ENCODE measurements at regions not wholly inside any gene's neighbourhood (a gene's known extent, or its start where the extent isn't known, plus 50 kb on each side); places are given as distances from the start of the nearest gene placed in this dataset.

DNA sequence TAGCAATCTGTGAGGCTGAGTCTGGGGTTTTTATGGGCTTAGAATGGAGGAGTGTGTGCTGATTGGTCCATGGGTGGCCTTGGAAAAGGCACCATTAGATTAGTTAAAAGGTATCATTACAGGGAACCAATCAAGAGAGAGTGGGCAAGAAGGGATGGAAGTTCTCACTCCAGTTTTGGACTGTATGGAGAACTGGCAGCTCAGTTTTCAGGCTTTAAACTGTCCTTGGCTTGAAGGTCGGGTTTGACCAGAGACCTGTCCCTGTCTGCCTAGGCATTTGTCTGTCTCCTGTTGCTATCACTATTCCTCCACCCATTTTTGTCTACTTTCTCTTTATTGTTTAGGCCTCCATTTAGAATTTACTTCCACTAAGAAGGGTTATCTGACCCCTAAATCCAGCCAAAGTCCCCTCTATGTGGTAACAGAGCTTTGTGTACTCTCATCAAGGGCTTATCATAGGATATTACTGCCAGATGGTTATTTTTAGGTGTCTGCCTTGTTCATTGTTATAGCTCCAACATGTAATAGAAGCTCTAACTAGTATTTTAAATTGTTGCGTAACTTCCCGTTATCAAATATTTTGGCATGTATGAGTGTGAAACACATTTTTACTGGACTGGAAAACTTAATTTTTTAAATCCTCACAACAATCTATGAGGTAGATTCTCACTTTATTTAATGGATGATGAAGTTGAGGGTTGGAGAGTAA lies 133.3 kb upstream of the SLC10A2 start:
- CTCF ChIA-PET = no interaction called here

DNA sequence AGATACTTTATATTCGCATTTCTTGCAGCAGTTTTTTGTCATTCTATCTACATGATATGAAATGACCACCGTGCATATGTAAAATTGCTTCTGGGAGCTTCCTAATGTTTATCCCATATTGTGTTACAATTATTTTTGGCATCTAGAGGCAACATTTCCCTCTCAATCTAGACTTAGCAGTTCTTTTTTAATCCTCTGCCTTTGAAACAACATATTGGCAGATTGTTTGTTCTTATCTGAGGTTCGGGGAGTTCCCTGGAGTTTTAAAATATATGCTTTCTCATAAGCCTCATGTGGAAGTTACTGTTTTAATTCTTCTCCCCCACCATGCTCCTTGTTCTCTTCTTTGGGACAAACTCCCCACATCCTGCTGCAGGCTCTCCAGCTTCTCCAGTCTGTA lies 130.1 kb upstream of the SLC10A2 start:
- Histone ChIP-seq H3K4me3 (ENCODE audit: low read length) (no peak overlapping the region), H3K36me3 (ENCODE audit: control insufficient read depth in 2 of 3, insufficient read depth in 3 of 3, low read length in 3 of 3) (no peaks in the 10 kb centered on the region), H3K27me3 (ENCODE audit: control insufficient read depth in 2 of 2, insufficient read depth in 2 of 2, low read length in 2 of 2) (no peaks in the 10 kb centered on the region), H3K9me3 (ENCODE audit: control insufficient read depth in 2 of 3, low read length in 3 of 3) (no peaks in the 10 kb centered on the region), H3K4me1 (ENCODE audit: control insufficient read depth in 2 of 2, insufficient read depth in 2 of 2, low read length in 2 of 2) (no peaks in the 10 kb centered on the region), H3K27ac (ENCODE audit: low read depth, low read length) (no peak overlapping the region)
- H3K27ac Mint-ChIP-seq = no peak overlapping the region
- intact Hi-C loops (cut with micrococcal nuclease) = no loop called here
- ChIA-PET CTCF (no interaction called here), POLR2A (interaction anchor here (0.6 kb wide), 1 partner anchor 16 kb away, joined by 3 read pairs; no protein-coding TSS in a partner anchor)
- ATAC-seq = no peak
- H3K36me3 Mint-ChIP-seq = no peaks in the 10 kb centered on the region
- H3K9me3 Mint-ChIP-seq = peaks cover 0 to 14% (median 7%) of the 10 kb centered on the region in 11 donors
- H3K4me1 Mint-ChIP-seq = no peaks in the 10 kb centered on the region
- DNase-seq = no peak
- H3K4me3 Mint-ChIP-seq = no peak overlapping the region
- peaks cover 0 to 13% (median 3%) of the 10 kb centered on the region in 5 donors for H3K27me3 Mint-ChIP-seq

More for the DNA sequence above, 133.3 kb upstream of the SLC10A2 start:
- H3K4me1 Mint-ChIP-seq = no peaks in the 10 kb centered on the region
- no peak overlapping the region for H3K4me3 ChIP-seq (ENCODE audit: low read length)
- H3K27me3 ChIP-seq (ENCODE audit: control insufficient read depth in 2 of 2, insufficient read depth in 2 of 2, low read length in 2 of 2) = no peaks in the 10 kb centered on the region
- H3K27ac ChIP-seq (ENCODE audit: low read depth, low read length) = no peak overlapping the region
- no peak for DNase-seq
- no peak for ATAC-seq
- H3K9me3 ChIP-seq (ENCODE audit: control insufficient read depth in 2 of 3, low read length in 3 of 3) = no peaks in the 10 kb centered on the region
- POLR2A ChIA-PET = no interaction called here
- no peak overlapping the region for H3K4me3 Mint-ChIP-seq
- no peaks in the 10 kb centered on the region for H3K4me1 ChIP-seq (ENCODE audit: control insufficient read depth in 2 of 2, insufficient read depth in 2 of 2, low read length in 2 of 2)
- intact Hi-C loops (cut with micrococcal nuclease) = no loop called here
- H3K27me3 Mint-ChIP-seq = peaks cover 0 to 5% (median 0%) of the 10 kb centered on the region in 5 donors
- no peaks in the 10 kb centered on the region for H3K36me3 ChIP-seq (ENCODE audit: control insufficient read depth in 2 of 3, insufficient read depth in 3 of 3, low read length in 3 of 3)
- no peaks in the 10 kb centered on the region for H3K36me3 Mint-ChIP-seq
- no peak overlapping the region for H3K27ac Mint-ChIP-seq
- peaks cover 0 to 14% (median 7%) of the 10 kb centered on the region in 11 donors for H3K9me3 Mint-ChIP-seq

DNA sequence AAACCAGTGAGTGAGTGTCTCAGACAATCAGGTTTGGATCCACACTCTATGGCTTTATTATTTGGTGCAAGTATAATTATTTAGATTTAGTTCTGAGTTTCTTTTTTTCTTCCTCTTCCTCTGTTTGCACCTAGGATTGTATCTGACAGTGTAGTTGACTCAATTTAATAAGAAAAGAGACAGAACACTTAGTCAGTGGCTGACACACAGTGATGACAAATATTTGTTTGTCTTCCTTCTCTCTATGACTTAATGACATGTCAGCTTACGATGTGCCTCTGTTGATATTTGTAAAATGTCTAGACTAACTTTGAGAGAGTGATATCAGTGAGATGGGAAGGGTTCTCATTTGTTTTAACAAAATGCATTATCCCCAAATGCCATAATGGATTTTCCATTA lies 129.5 kb upstream of the SLC10A2 start:
- H3K4me3 Mint-ChIP-seq = no peak overlapping the region
- Histone ChIP-seq H3K4me3 (ENCODE audit: low read length) (no peak overlapping the region), H3K9me3 (ENCODE audit: control insufficient read depth in 2 of 3, low read length in 3 of 3) (no peaks in the 10 kb centered on the region), H3K27me3 (ENCODE audit: control insufficient read depth in 2 of 2, insufficient read depth in 2 of 2, low read length in 2 of 2) (no peaks in the 10 kb centered on the region), H3K27ac (ENCODE audit: low read depth, low read length) (no peak overlapping the region), H3K4me1 (ENCODE audit: control insufficient read depth in 2 of 2, insufficient read depth in 2 of 2, low read length in 2 of 2) (no peaks in the 10 kb centered on the region), H3K36me3 (ENCODE audit: control insufficient read depth in 2 of 3, insufficient read depth in 3 of 3, low read length in 3 of 3) (no peaks in the 10 kb centered on the region)
- CTCF ChIA-PET = no interaction called here
- peaks cover 0 to 14% (median 3%) of the 10 kb centered on the region in 5 donors for H3K27me3 Mint-ChIP-seq
- POLR2A ChIA-PET = no interaction called here
- intact Hi-C loops (cut with micrococcal nuclease) = no loop called here
- no peak for ATAC-seq
- no peak overlapping the region for H3K27ac Mint-ChIP-seq
- H3K9me3 Mint-ChIP-seq = peaks cover 0 to 14% (median 7%) of the 10 kb centered on the region in 11 donors
- H3K36me3 Mint-ChIP-seq = no peaks in the 10 kb centered on the region
- no peaks in the 10 kb centered on the region for H3K4me1 Mint-ChIP-seq
- DNase-seq = no peak

DNA sequence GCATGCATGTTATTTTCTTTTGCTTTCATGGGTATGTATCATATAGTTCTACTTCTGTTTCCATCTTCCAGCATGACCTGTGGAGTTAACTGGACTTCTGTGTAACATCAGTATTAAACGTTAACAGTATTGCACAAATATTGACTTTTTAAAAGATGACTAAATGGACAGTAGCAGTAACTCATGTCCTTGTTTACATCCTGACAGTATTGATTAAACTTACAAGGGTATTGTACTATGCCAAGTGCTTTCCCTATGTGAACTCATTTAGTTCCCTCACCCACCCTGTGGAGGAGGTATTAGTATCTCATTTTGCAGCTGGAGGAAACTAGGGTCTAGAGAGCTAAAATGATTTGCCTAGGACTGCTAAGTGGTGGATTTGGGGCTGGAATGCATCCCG lies 128.7 kb upstream of the SLC10A2 start:
- Histone ChIP-seq H3K9me3 (ENCODE audit: control insufficient read depth in 2 of 3, low read length in 3 of 3) (no peaks in the 10 kb centered on the region), H3K4me3 (ENCODE audit: low read length) (no peak overlapping the region), H3K27ac (ENCODE audit: low read depth, low read length) (no peak overlapping the region), H3K36me3 (ENCODE audit: control insufficient read depth in 2 of 3, insufficient read depth in 3 of 3, low read length in 3 of 3) (no peaks in the 10 kb centered on the region), H3K4me1 (ENCODE audit: control insufficient read depth in 2 of 2, insufficient read depth in 2 of 2, low read length in 2 of 2) (no peaks in the 10 kb centered on the region), H3K27me3 (ENCODE audit: control insufficient read depth in 2 of 2, insufficient read depth in 2 of 2, low read length in 2 of 2) (no peaks in the 10 kb centered on the region)
- Mint-ChIP-seq H3K27ac (no peak overlapping the region), H3K4me1 (no peaks in the 10 kb centered on the region), H3K27me3 (peaks cover 0 to 23% (median 3%) of the 10 kb centered on the region in 5 donors), H3K4me3 (no peak overlapping the region), H3K9me3 (peaks cover 0 to 9% (median 7%) of the 10 kb centered on the region in 11 donors), H3K36me3 (no peaks in the 10 kb centered on the region)
- no peak for DNase-seq
- ChIA-PET POLR2A (no interaction called here), CTCF (no interaction called here)
- no peak for ATAC-seq
- intact Hi-C loops (cut with micrococcal nuclease) = no loop called here

DNA sequence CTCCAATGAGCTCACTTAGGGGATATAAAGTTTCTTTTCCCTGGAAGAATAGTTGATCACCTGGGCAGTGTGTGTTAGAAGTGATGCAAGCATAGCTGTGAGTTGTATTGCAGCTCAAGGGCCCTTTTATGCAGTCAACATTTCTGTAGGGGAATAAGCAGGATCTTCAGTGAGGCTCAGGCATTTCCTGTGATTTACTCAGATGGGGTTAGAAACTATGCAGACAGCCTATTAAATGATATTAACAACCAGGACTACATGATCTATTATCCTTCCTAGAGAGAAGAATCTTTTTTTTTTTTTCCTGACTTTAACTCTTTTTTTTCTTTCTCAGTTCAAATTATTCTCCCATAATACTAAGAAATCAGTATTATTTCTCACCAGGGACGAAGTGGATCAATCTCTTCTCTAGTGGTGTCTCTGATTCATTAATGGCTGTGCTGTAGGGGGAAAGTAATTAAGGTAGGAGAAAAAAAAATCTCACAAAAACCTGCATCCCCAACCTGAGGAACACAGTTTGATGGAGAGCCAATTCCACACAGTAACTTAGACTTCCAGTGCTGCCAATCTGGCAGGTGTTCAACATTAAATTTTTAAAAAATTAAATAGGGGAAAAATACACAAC lies 126.4 kb upstream of the SLC10A2 start:
- ATAC-seq = no peak
- Mint-ChIP-seq H3K4me3 (no peak overlapping the region), H3K4me1 (no peaks in the 10 kb centered on the region), H3K27me3 (peaks cover 0 to 23% (median 3%) of the 10 kb centered on the region in 5 donors), H3K36me3 (no peaks in the 10 kb centered on the region), H3K9me3 (peaks cover 0 to 2% (median 0%) of the 10 kb centered on the region in 11 donors), H3K27ac (no peak overlapping the region)
- ChIA-PET POLR2A (no interaction called here), CTCF (no interaction called here)
- H3K4me3 ChIP-seq (ENCODE audit: low read length) = no peak overlapping the region
- H3K4me1 ChIP-seq (ENCODE audit: control insufficient read depth in 2 of 2, insufficient read depth in 2 of 2, low read length in 2 of 2) = no peaks in the 10 kb centered on the region
- intact Hi-C loops (cut with micrococcal nuclease) = no loop called here
- no peak for DNase-seq
- H3K27ac ChIP-seq (ENCODE audit: low read depth, low read length) = no peak overlapping the region
- H3K36me3 ChIP-seq (ENCODE audit: control insufficient read depth in 2 of 3, insufficient read depth in 3 of 3, low read length in 3 of 3) = no peaks in the 10 kb centered on the region
- no peaks in the 10 kb centered on the region for H3K9me3 ChIP-seq (ENCODE audit: control insufficient read depth in 2 of 3, low read length in 3 of 3)
- H3K27me3 ChIP-seq (ENCODE audit: control insufficient read depth in 2 of 2, insufficient read depth in 2 of 2, low read length in 2 of 2) = no peaks in the 10 kb centered on the region

DNA sequence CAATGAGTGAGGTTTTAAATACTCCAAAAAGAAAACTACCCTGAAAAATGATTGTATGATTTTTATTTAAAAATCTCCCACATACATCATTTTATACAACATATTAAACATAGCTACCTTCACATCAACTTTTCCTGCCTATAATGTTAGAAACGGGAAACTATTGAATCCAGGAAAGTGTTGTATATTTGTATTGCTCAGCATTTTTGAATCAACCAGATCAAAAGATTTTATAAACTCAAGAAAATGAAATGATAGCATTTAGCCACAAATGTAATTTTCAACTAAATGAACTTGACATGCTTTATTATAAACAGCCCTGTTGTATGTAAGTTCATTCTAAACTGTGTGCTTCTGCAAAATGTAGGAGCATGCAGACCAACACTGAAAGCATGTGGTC lies 124.6 kb upstream of the SLC10A2 start:
- Mint-ChIP-seq H3K27ac (no peak overlapping the region), H3K9me3 (peaks cover 0 to 3% (median 0%) of the 10 kb centered on the region in 11 donors), H3K4me3 (no peak overlapping the region), H3K27me3 (peaks cover 0 to 23% (median 3%) of the 10 kb centered on the region in 5 donors), H3K36me3 (no peaks in the 10 kb centered on the region), H3K4me1 (no peaks in the 10 kb centered on the region)
- H3K4me3 ChIP-seq (ENCODE audit: low read length) = no peak overlapping the region
- no peak overlapping the region for H3K27ac ChIP-seq (ENCODE audit: low read depth, low read length)
- DNase-seq = no peak
- POLR2A ChIA-PET = no interaction called here
- intact Hi-C loops (cut with micrococcal nuclease) = no loop called here
- H3K27me3 ChIP-seq (ENCODE audit: control insufficient read depth in 2 of 2, insufficient read depth in 2 of 2, low read length in 2 of 2) = no peaks in the 10 kb centered on the region
- no peaks in the 10 kb centered on the region for H3K36me3 ChIP-seq (ENCODE audit: control insufficient read depth in 2 of 3, insufficient read depth in 3 of 3, low read length in 3 of 3)
- no peak for ATAC-seq
- H3K9me3 ChIP-seq (ENCODE audit: control insufficient read depth in 2 of 3, low read length in 3 of 3) = no peaks in the 10 kb centered on the region
- CTCF ChIA-PET = no interaction called here
- H3K4me1 ChIP-seq (ENCODE audit: control insufficient read depth in 2 of 2, insufficient read depth in 2 of 2, low read length in 2 of 2) = no peaks in the 10 kb centered on the region
